Left ventricle myocardium inferior (tissue), 1 donor: ENCODE measurements at regions not wholly inside any gene's neighbourhood (a gene's known extent, or its start where the extent isn't known, plus 50 kb on each side); places are given as distances from the start of the nearest gene placed in this dataset.

Experiments used
- DNase-seq: peaks from one replicate; pipeline ENCODE4 v3.0.0-alpha.2; 2020
- H3K27ac ChIP-seq: fragments of 200-600 bp; replicated peaks from 2 replicates; pipeline ENCODE4 v1.8.0; 2021
- H3K27me3 ChIP-seq: fragments of 200-600 bp; 2 replicates; pipeline ENCODE4 v1.8.0; 2021; ENCODE audit warnings: low read depth
- H3K36me3 ChIP-seq: fragments of 200-600 bp; 2 replicates; pipeline ENCODE4 v1.8.0; 2021
- H3K4me1 ChIP-seq: fragments of 200-600 bp; 2 replicates; pipeline ENCODE4 v1.8.0; 2021
- H3K4me3 ChIP-seq: fragments of 200-600 bp; 2 replicates; pipeline ENCODE4 v1.8.0; 2021; ENCODE audit warnings: mild to moderate bottlenecking, moderate library complexity
- H3K9me3 ChIP-seq: fragments of 200-600 bp; replicated peaks from 2 replicates; pipeline ENCODE4 v1.8.0; 2021
- intact Hi-C: fragments of 100-400 bp; cut with micrococcal nuclease; formaldehyde crosslinking; loops from one replicate; pipeline ENCODE4 v1.11.0; 2022
- TF ChIP-seq, protein P1 (sequence below): fragments of 200-600 bp; IDR thresholded peaks from 2 replicates; pipeline ENCODE4 v1.8.0; 2021; ENCODE audit warnings: antibody characterized with exemption, mild to moderate bottlenecking, borderline replicate concordance
- donor health status: DM: no; HTN: yes; CAD: no; lungs with severe emphysema.

DNA sequence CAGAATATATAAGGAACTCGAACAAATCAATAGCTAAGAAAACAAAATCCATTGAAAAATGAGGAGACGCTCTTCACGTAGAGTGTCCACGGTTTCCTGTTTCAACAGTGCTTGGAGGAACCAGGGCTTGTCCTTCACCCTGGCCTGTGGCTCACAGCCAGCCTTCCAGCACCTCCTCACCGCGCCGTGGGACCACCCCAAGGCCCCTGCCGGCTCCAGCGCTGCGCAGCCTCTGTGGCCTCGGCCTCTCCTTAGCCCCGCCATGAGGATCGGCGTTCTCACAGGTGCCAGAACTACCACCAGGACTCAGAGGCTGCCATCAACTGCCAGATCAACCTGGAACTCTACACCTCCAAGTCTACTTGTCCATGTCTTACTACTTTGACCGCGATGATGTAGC is 52.5 kb upstream of the CTSO start:
- Histone ChIP-seq H3K9me3 (peaks cover 9% of the 10 kb centered on the region), H3K4me3 (no peak overlapping the region), H3K27ac (no peak overlapping the region), H3K36me3 (no peaks in the 10 kb centered on the region), H3K4me1 (no peaks in the 10 kb centered on the region), H3K27me3 (no peaks in the 10 kb centered on the region)
- no peak for DNase-seq
- TF ChIP-seq, protein P1, sequence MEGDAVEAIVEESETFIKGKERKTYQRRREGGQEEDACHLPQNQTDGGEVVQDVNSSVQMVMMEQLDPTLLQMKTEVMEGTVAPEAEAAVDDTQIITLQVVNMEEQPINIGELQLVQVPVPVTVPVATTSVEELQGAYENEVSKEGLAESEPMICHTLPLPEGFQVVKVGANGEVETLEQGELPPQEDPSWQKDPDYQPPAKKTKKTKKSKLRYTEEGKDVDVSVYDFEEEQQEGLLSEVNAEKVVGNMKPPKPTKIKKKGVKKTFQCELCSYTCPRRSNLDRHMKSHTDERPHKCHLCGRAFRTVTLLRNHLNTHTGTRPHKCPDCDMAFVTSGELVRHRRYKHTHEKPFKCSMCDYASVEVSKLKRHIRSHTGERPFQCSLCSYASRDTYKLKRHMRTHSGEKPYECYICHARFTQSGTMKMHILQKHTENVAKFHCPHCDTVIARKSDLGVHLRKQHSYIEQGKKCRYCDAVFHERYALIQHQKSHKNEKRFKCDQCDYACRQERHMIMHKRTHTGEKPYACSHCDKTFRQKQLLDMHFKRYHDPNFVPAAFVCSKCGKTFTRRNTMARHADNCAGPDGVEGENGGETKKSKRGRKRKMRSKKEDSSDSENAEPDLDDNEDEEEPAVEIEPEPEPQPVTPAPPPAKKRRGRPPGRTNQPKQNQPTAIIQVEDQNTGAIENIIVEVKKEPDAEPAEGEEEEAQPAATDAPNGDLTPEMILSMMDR, result no peak
- intact Hi-C loops, result no loop called here
